ENCODE measurements at regions not wholly inside any gene's neighbourhood (a gene's known extent, or its start where the extent isn't known, plus 50 kb on each side); places are given as distances from the start of the nearest gene placed in this dataset.

- Histone ChIP-seq H3K9me3 (replicated peaks) (peaks cover 6% of the 10 kb centered on the region), H3K4me3 (no peak overlapping the region), H3K27me3 (ENCODE audit: low read depth) (no peaks in the 10 kb centered on the region), H3K36me3 (no peaks in the 10 kb centered on the region), H3K27ac (replicated peaks) (no peak overlapping the region), H3K4me1 (no peaks in the 10 kb centered on the region)
- no peak for DNase-seq
- no peak for TF ChIP-seq CTCF (IDR thresholded peaks at IDR 0.05; ENCODE audit: borderline replicate concordance)
- intact Hi-C loops (cut with micrococcal nuclease), result no loop called here
These were observed 372.7 kb downstream of the MEI4 start for GRCh38 chr6:78025502-78025901.

GRCh38 chr6:78031228-78031627, 378.4 kb downstream of the MEI4 start:
- intact Hi-C loops (cut with micrococcal nuclease), result no loop called here
- no peak for DNase-seq
- no peaks in the 10 kb centered on the region for H3K9me3 ChIP-seq (replicated peaks)

GRCh38 chr6:78059171-78059570, 406.3 kb downstream of the MEI4 start:
- DNase-seq, result no peak
- H3K4me1 ChIP-seq, result no peaks in the 10 kb centered on the region
- intact Hi-C loops (cut with micrococcal nuclease), result no loop called here
- TF ChIP-seq CTCF (IDR thresholded peaks at IDR 0.05; ENCODE audit: borderline replicate concordance), result no peak
- H3K27me3 ChIP-seq (ENCODE audit: low read depth), result no peaks in the 10 kb centered on the region
- H3K9me3 ChIP-seq (replicated peaks), result no peaks in the 10 kb centered on the region
- no peaks in the 10 kb centered on the region for H3K36me3 ChIP-seq
- H3K27ac ChIP-seq (replicated peaks), result no peak overlapping the region
- no peak overlapping the region for H3K4me3 ChIP-seq

More at GRCh38 chr6:78031228-78031627, 378.4 kb downstream of the MEI4 start:
- Histone ChIP-seq H3K4me1 (no peaks in the 10 kb centered on the region), H3K27ac (replicated peaks) (no peak overlapping the region), H3K36me3 (no peaks in the 10 kb centered on the region), H3K27me3 (ENCODE audit: low read depth) (no peaks in the 10 kb centered on the region), H3K4me3 (no peak overlapping the region)
- no peak for TF ChIP-seq CTCF (IDR thresholded peaks at IDR 0.05; ENCODE audit: borderline replicate concordance)

GRCh38 chr6:78062993-78063392, 410.2 kb downstream of the MEI4 start:
- H3K9me3 ChIP-seq (replicated peaks), result no peaks in the 10 kb centered on the region
- no peak for DNase-seq
- no peak for TF ChIP-seq CTCF (IDR thresholded peaks at IDR 0.05; ENCODE audit: borderline replicate concordance)
- H3K4me1 ChIP-seq, result no peaks in the 10 kb centered on the region
- H3K4me3 ChIP-seq, result no peak overlapping the region
- intact Hi-C loops (cut with micrococcal nuclease), result no loop called here
- H3K27me3 ChIP-seq (ENCODE audit: low read depth), result no peaks in the 10 kb centered on the region
- H3K27ac ChIP-seq (replicated peaks), result no peak overlapping the region
- no peaks in the 10 kb centered on the region for H3K36me3 ChIP-seq

DNA sequence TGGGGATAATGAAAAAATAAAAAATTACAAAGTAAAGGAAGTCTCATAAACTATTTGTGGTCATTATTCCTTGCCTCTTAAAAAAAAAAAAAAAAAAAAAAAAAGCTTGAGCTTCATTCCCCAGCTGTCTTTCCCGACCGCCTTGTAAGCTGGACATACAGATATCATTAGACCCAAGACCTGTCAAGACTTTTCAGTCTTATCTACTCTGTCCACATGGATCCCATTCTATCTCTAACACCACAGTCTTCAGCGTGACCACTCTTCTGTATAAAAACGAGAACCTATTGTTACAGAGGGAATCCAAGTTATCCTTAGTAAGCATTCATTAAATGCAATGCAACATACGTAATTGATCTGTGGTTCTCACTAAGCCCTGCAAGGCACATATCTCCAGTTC, 423.5 kb downstream of the MEI4 start:
- Histone ChIP-seq H3K4me3 (no peak overlapping the region), H3K27me3 (ENCODE audit: low read depth) (no peaks in the 10 kb centered on the region), H3K36me3 (no peaks in the 10 kb centered on the region), H3K27ac (replicated peaks) (no peak overlapping the region), H3K4me1 (no peaks in the 10 kb centered on the region), H3K9me3 (replicated peaks) (peaks cover 4% of the 10 kb centered on the region)
- no peak for DNase-seq
- no peak for TF ChIP-seq CTCF (IDR thresholded peaks at IDR 0.05; ENCODE audit: borderline replicate concordance)
- intact Hi-C loops (cut with micrococcal nuclease), result no loop called here

DNA sequence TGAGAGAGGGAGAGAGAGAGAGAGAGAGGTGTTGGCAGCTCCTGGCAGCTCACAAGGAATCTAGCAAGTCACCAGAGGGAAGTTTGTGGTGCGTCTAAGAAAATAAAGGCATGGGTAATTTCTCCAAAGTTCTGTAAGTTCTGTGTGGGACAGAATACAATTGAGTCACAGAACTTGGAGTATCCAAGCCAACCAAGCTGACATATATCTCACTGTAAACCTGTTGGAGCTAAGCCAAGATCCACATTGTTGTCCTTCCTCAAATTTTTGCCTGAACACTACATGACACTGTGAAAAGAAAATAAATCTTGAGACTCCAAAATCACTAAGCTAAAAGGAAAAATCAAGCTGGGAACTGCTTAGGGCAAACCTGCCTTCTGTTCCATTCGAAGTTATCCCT, 436.7 kb downstream of the MEI4 start:
- Histone ChIP-seq H3K36me3 (no peaks in the 10 kb centered on the region), H3K27me3 (ENCODE audit: low read depth) (no peaks in the 10 kb centered on the region), H3K4me1 (no peaks in the 10 kb centered on the region), H3K9me3 (replicated peaks) (no peaks in the 10 kb centered on the region), H3K27ac (replicated peaks) (no peak overlapping the region), H3K4me3 (no peak overlapping the region)
- DNase-seq, result no peak
- intact Hi-C loops (cut with micrococcal nuclease), result no loop called here
- no peak for TF ChIP-seq CTCF (IDR thresholded peaks at IDR 0.05; ENCODE audit: borderline replicate concordance)

All from left ventricle myocardium inferior (tissue), 1 donor.